C4-2B (cell line): ENCODE measurements at regions not wholly inside any gene's neighbourhood (a gene's known extent, or its start where the extent isn't known, plus 50 kb on each side); places are given as distances from the start of the nearest gene placed in this dataset.

Experiments used
- CTCF ChIP-seq: fragments of 450-650 bp; conservative IDR thresholded peaks from 2 replicates; pipeline ENCODE4 v1.5.1; 2017; ENCODE audit warnings: mild to moderate bottlenecking
- ZFX ChIP-seq: fragments of 450-650 bp; IDR thresholded peaks from 2 replicates; pipeline ENCODE4 v1.6.1; 2017

- TF ChIP-seq CTCF (no peak), ZFX (no peak)
Observed at GRCh38 chr18:55073834-55074233, 114.6 kb upstream of the CCDC68 start.
